HFF-Myc (cell line): ENCODE measurements at regions not wholly inside any gene's neighbourhood (a gene's known extent, or its start where the extent isn't known, plus 50 kb on each side); places are given as distances from the start of the nearest gene placed in this dataset.

ENCODE experiments used
- DNase-seq: peaks from one replicate; pipeline ENCODE4 v3.0.0-alpha.2; 2011; ENCODE audit warnings: low read depth; ENCODE audit errors: extremely low read depth
- H3K4me3 ChIP-seq: replicated peaks from 2 replicates; pipeline ENCODE4 v1.5.1; 2011; ENCODE audit warnings: low read depth, mild to moderate bottlenecking, control low read depth, low read length
- TF ChIP-seq, protein P1 (sequence below): IDR thresholded peaks from 2 replicates; pipeline ENCODE4 v1.5.1; 2012; ENCODE audit warnings: mild to moderate bottlenecking, low read depth, low read length, control low read depth; ENCODE audit errors: missing control alignments

- TF ChIP-seq, protein P1, sequence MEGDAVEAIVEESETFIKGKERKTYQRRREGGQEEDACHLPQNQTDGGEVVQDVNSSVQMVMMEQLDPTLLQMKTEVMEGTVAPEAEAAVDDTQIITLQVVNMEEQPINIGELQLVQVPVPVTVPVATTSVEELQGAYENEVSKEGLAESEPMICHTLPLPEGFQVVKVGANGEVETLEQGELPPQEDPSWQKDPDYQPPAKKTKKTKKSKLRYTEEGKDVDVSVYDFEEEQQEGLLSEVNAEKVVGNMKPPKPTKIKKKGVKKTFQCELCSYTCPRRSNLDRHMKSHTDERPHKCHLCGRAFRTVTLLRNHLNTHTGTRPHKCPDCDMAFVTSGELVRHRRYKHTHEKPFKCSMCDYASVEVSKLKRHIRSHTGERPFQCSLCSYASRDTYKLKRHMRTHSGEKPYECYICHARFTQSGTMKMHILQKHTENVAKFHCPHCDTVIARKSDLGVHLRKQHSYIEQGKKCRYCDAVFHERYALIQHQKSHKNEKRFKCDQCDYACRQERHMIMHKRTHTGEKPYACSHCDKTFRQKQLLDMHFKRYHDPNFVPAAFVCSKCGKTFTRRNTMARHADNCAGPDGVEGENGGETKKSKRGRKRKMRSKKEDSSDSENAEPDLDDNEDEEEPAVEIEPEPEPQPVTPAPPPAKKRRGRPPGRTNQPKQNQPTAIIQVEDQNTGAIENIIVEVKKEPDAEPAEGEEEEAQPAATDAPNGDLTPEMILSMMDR: no peak
- H3K4me3 ChIP-seq: no peak overlapping the region
Measured at GRCh38 chr5:152007653-152008335, 83.1 kb upstream of the GLRA1 start.

DNA sequence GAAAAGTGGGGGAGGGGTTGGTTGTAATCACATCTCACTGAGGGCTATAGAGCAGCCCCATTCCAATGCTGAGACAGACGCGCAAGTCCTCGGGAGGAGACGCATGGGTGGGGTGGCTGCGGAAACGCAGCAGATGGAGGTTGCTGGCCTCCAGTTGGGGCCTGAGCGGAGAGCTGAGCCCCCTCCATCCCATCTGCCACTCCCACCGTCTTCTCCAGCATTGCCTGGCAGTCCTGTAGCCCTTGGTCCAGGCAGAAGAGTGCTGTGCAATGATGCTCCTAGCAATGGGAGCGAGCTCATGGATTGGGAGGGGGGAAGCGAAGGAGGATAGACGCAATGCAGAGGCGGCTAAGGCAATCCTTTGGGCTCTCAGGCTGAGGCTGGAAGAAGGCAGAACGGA is 79.4 kb upstream of the GLRA1 start:
- TF ChIP-seq, protein P1: no peak
- no peak for DNase-seq
- no peak overlapping the region for H3K4me3 ChIP-seq

More at GRCh38 chr5:152007653-152008335, 83.1 kb upstream of the GLRA1 start:
- no peak for DNase-seq
